Stomach (tissue), 8 donors: ENCODE measurements at regions not wholly inside any gene's neighbourhood (a gene's known extent, or its start where the extent isn't known, plus 50 kb on each side); places are given as distances from the start of the nearest gene placed in this dataset.
A peak's percentile ranks its signal among the peaks of the same experiment; 100 is the strongest.
"Not testable (repeated sequence)": the region's sequence is repeated elsewhere in the genome, so short reads cannot be mapped to it uniquely, and the experiment has no call there.

Experiments
- DNase-seq, 2 donors: peaks; one replicate each; pipeline versions ENCODE4 v3.0.0 to v3.0.0-alpha.2; 2013 to 2019
- H3K27ac ChIP-seq, 5 donors: fragments of 200-600 bp in 4 of 5; sonication (generic) in 4 of 5; one replicate each; pipeline ENCODE4 v1.5.1; 2013 to 2019; ENCODE audit warnings: mild to moderate bottlenecking in 1 of 5, moderate library complexity in 1 of 5
- H3K27me3 ChIP-seq, 3 donors: fragments of 200-600 bp; sonication (generic); one replicate each; pipeline ENCODE4 v1.5.1; 2017 to 2019; ENCODE audit warnings: mixed run types in 1 of 3
- H3K36me3 ChIP-seq, 4 donors: fragments of 200-600 bp; sonication (generic); 1 replicate in 3 of 4; 2 replicates in 1 of 4; pipeline ENCODE4 v1.5.1; 2016 to 2019
- H3K4me1 ChIP-seq, 4 donors: fragments of 200-600 bp; sonication (generic); one replicate each; pipeline ENCODE4 v1.5.1; 2016 to 2019
- H3K4me3 ChIP-seq, 4 donors: fragments of 200-600 bp; sonication (generic) in 3 of 4; one replicate each; pipeline ENCODE4 v1.5.1; 2016 to 2019; ENCODE audit warnings: mild to moderate bottlenecking in 1 of 4
- H3K9me3 ChIP-seq, 4 donors: fragments of 200-600 bp; sonication (generic); one replicate each; pipeline ENCODE4 v1.5.1; 2016 to 2019
- EP300 ChIP-seq: sonication (generic); formaldehyde crosslinking; IDR thresholded peaks from one replicate; pipeline ENCODE4 v1.6.1; 2017; ENCODE audit warnings: antibody characterized with exemption
- POLR2A ChIP-seq, 4 donors: fragments of 450-650 bp; IDR thresholded peaks; one replicate each; pipeline ENCODE4 v1.6.1; 2016; ENCODE audit warnings: antibody characterized with exemption in 4 of 4, control low read depth in 2 of 4, mild to moderate bottlenecking in 1 of 4, moderate library complexity in 1 of 4
- POLR2AphosphoS5 ChIP-seq, 3 donors: sonication (generic); formaldehyde crosslinking; IDR thresholded peaks; one replicate each; pipeline ENCODE4 v1.6.1; 2016; ENCODE audit warnings: antibody characterized with exemption in 3 of 3
- WGBS, 5 donors: extraction: QIAGEN DNeasy Blood & Tissue Kit in 3 of 5; methylation state at CpG; one replicate each; pipeline versions ENCODE4 v1.1.5 to v1.1.7; 2013 to 2018; 5-methylcytosine and 5-hydroxymethylcytosine counted together
- intact Hi-C: fragments of 100-400 bp; cut with DNase I; formaldehyde crosslinking; loops from one replicate; pipeline ENCODE4 v1.15.1; 2023; ENCODE audit warnings: low total_unique reads
- TF ChIP-seq, protein P1 (sequence below), 7 experiments: fragments of 450-650 bp in 4 of 7; fragments of 200-600 bp in 3 of 7; sonication (generic) in 3 of 7; IDR thresholded peaks; one replicate each; pipeline ENCODE4 v1.5.1; 2016 to 2019; ENCODE audit warnings: antibody characterized with exemption in 7 of 7, control low read depth in 2 of 7, mild to moderate bottlenecking in 1 of 7
- donor health status: healthy with polysubstance abuse.
- donor health status: Bipolar disorder and iron deficiency.
- donor health status: healthy.

DNA sequence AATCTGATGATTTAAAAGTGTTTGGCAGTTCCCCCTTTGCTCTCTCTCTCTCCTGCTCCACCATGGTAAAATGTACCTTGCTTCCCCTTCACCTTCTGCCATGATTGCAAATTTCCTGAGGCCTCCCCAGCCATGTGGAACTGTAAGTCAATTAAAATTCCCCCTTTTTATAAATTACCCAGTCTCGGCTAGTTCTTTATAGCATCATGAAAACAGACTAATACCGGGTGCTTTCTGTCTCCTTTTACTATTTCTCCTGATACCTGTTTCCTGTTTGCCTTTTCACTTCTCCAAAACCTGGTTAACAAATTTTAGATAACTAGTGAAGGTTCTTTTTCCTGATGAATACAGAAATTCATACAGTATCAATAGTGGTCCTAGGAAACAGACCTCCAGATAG lies 1670.3 kb downstream of the MRPL39 start:
- no peak for TF ChIP-seq POLR2A (IDR thresholded peaks at IDR 0.05)
- 85 to 94% (median 86%) methylated on average over 2 of the region's 2 CpGs for WGBS, 5 donors
- no peak for DNase-seq
- no peaks in the 10 kb centered on the region for H3K9me3 ChIP-seq
- H3K36me3 ChIP-seq: no peaks in the 10 kb centered on the region
- no peaks in the 10 kb centered on the region for H3K4me1 ChIP-seq
- no peaks in the 10 kb centered on the region for H3K27me3 ChIP-seq
- H3K4me3 ChIP-seq: no peak overlapping the region
- intact Hi-C loops: no loop called here
- no peak overlapping the region for H3K27ac ChIP-seq

DNA sequence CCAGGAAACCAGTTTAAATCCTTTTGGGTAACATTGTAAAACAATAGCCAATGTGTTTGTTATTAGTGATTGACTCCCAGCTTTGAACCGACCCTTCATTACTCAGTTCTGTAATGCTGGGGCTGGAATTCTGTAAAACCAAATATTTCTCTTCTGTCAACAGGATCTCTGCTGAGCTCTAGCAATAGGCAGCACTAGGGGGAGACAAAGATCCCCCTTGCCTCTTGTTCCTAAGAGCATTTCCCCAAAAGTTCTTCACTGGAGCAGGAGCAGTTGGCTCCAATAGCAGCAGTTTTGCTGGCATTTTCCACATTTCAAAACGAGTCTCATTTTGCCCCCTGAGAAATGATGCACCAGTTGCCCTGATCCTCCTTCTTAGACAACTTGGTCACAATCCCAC lies 1671.1 kb downstream of the MRPL39 start:
- H3K4me3 ChIP-seq: no peak overlapping the region
- WGBS, 5 donors: 56 to 70% (median 60%) methylated on average over 2 of the region's 2 CpGs
- no peaks in the 10 kb centered on the region for H3K4me1 ChIP-seq
- no peaks in the 10 kb centered on the region for H3K27me3 ChIP-seq
- no peaks in the 10 kb centered on the region for H3K36me3 ChIP-seq
- intact Hi-C loops: no loop called here
- peak in 1 of 2 donors; percentile 36 for DNase-seq
- TF ChIP-seq POLR2AphosphoS5 (IDR thresholded peaks at IDR 0.05) (no peak), EP300 (no peak), POLR2A (IDR thresholded peaks at IDR 0.05) (no peak)
- TF ChIP-seq, protein P1, sequence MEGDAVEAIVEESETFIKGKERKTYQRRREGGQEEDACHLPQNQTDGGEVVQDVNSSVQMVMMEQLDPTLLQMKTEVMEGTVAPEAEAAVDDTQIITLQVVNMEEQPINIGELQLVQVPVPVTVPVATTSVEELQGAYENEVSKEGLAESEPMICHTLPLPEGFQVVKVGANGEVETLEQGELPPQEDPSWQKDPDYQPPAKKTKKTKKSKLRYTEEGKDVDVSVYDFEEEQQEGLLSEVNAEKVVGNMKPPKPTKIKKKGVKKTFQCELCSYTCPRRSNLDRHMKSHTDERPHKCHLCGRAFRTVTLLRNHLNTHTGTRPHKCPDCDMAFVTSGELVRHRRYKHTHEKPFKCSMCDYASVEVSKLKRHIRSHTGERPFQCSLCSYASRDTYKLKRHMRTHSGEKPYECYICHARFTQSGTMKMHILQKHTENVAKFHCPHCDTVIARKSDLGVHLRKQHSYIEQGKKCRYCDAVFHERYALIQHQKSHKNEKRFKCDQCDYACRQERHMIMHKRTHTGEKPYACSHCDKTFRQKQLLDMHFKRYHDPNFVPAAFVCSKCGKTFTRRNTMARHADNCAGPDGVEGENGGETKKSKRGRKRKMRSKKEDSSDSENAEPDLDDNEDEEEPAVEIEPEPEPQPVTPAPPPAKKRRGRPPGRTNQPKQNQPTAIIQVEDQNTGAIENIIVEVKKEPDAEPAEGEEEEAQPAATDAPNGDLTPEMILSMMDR (IDR thresholded peaks at IDR 0.05): peak in 1 of 7 experiments; percentile 5
- H3K27ac ChIP-seq: no peak overlapping the region
- H3K9me3 ChIP-seq: no peaks in the 10 kb centered on the region

- Histone ChIP-seq H3K27me3 (no peaks in the 10 kb centered on the region), H3K4me3 (no peak overlapping the region), H3K36me3 (no peaks in the 10 kb centered on the region), H3K9me3 (no peaks in the 10 kb centered on the region), H3K27ac (no peak overlapping the region), H3K4me1 (no peaks in the 10 kb centered on the region)
- intact Hi-C loops: no loop called here
- TF ChIP-seq EP300 (no peak), POLR2AphosphoS5 (IDR thresholded peaks at IDR 0.05) (no peak), POLR2A (IDR thresholded peaks at IDR 0.05) (no peak)
- TF ChIP-seq, protein P1 (IDR thresholded peaks at IDR 0.05): no peak
- 75 to 91% (median 90%) methylated on average over 1 of the region's 1 CpG for WGBS, 5 donors
- no peak for DNase-seq
These were observed 1676.7 kb downstream of the MRPL39 start for GRCh38 chr21:23930565-23930964.

DNA sequence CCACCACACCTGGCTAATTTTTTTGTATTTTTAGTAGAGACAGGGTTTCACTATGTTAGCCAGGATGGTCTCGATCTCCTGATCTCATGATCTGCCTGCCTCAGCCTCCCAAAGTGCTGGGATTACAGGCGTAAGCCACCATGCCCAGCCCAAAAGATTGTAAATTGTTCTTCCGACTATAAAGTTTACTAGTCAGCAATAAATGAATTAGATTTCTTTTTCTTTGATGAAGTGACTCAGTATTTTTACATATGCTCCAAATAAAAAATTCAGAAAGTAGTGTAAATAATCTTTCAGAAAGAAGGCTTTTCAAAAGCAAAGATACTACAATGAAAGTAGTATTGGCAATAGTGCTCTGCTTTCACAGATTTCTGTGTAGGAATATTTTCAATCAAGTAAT lies 1680.9 kb downstream of the MRPL39 start:
- H3K9me3 ChIP-seq, DNase-seq, H3K4me1 ChIP-seq, intact Hi-C loops, H3K4me3 ChIP-seq, H3K27ac ChIP-seq, H3K36me3 ChIP-seq, H3K27me3 ChIP-seq: not testable (repeated sequence)
- WGBS, 5 donors: 68 to 95% (median 87%) methylated on average over 3 of the region's 3 CpGs

DNA sequence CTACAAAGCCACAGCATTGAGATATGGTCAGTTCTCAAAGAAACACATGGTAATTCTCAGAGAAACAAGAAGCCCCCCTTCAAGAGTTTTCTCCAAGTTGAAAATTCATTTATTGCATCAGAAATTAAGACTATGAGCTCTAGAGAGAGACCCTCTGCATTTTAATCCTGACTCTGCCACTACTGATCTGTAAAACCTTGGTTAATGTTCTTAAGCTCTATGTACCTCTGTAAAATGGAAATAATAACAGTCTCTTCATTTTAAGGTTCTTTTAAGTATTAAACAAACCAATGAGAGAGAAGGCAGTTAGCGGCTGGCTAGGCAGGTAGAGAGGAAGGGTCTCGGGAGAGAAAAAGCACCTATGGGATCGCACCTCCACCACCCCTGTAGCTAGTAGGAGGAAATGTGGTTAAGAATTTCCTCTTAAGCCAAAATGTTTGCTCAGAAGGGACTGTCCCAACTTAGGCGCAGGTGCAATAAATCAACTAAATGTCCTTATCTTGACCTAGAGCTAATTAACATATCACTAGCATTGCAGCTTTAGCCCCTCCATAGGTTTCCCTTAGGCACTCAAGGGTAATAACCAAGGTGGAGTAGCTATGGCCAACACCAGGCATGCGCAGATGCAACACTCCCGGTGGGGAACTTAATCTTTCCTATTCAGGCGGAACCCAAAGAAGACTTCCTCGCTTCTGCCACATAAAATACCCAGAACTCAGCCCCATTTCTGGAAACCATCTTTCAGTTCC lies 1685.4 kb downstream of the MRPL39 start:
- intact Hi-C loops: no loop called here
- Histone ChIP-seq H3K4me1 (no peaks in the 10 kb centered on the region), H3K36me3 (no peaks in the 10 kb centered on the region), H3K27me3 (no peaks in the 10 kb centered on the region), H3K9me3 (no peaks in the 10 kb centered on the region), H3K4me3 (no peak overlapping the region), H3K27ac (no peak overlapping the region)
- TF ChIP-seq, protein P1 (IDR thresholded peaks at IDR 0.05): no peak
- TF ChIP-seq POLR2A (IDR thresholded peaks at IDR 0.05) (no peak), EP300 (no peak), POLR2AphosphoS5 (IDR thresholded peaks at IDR 0.05) (no peak)
- peak in 1 of 2 donors; percentile 4 for DNase-seq
- 69 to 75% (median 71%) methylated on average over 8 of the region's 8 CpGs for WGBS, 5 donors
